H54 (cell line): ENCODE measurements at regions not wholly inside any gene's neighbourhood (a gene's known extent, or its start where the extent isn't known, plus 50 kb on each side); places are given as distances from the start of the nearest gene placed in this dataset.

Experiments used
- DNase-seq: peaks from one replicate; pipeline ENCODE4 v3.0.0; 2011; ENCODE audit warnings: low spot score, mixed read lengths; ENCODE audit not compliant: insufficient read length
- FAIRE-seq: peaks from 3 replicates; lab custom pipeline; 2011; peaks lifted over from hg19 to GRCh38; lab: Jason Lieb, UNC
- POLR2A ChIP-seq: IDR thresholded peaks from 2 replicates; pipeline ENCODE4 v1.6.1; 2011; ENCODE audit warnings: low read depth, mild to moderate bottlenecking, low read length

DNA sequence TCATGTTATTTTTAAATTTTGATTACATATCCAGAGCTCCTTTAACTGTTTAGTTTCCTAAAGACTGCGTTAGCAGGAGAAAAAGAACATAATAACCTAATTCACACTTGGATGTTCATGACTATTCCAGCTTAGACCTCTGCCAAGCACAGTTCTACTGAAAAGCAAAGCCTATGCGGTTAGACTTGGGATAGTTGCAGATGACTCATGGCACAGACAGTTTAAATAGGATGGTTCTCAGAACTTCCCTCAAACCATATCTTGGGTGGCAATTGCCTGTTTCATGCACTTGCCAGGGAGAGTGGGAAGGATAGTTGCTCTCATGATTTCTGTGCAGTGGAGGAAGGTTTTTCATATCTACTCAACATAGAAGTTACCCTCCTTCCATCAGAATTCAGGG is 149.7 kb upstream of the KLHL29 start:
- DNase-seq (peak; percentile 27), FAIRE-seq (no peak)
- TF ChIP-seq POLR2A = no peak

DNA sequence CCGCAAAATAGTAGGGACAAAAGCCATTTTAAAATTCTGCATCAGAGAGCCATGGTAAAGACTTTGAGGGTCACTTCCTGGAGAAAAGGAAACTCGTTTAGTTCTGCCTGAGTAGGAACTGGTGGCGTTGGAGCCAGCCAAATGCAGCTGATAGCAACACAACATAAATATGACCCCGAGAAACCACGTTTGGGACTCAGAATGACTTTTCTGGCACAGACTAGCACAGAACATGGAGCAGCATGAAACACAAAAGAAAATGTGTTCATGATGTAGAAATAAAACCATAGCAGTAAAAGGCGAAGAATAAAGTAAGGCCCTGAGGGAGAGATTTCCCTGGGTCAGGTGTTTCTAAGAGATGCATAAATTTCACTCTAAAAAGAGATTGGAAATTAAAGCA is 149.2 kb upstream of the KLHL29 start:
- no peak for TF ChIP-seq POLR2A
- no peak for DNase-seq
- no peak for FAIRE-seq

- FAIRE-seq = no peak
- TF ChIP-seq POLR2A = no peak
Measured at GRCh38 chr2:23237147-23237546, 147.8 kb upstream of the KLHL29 start.

DNA sequence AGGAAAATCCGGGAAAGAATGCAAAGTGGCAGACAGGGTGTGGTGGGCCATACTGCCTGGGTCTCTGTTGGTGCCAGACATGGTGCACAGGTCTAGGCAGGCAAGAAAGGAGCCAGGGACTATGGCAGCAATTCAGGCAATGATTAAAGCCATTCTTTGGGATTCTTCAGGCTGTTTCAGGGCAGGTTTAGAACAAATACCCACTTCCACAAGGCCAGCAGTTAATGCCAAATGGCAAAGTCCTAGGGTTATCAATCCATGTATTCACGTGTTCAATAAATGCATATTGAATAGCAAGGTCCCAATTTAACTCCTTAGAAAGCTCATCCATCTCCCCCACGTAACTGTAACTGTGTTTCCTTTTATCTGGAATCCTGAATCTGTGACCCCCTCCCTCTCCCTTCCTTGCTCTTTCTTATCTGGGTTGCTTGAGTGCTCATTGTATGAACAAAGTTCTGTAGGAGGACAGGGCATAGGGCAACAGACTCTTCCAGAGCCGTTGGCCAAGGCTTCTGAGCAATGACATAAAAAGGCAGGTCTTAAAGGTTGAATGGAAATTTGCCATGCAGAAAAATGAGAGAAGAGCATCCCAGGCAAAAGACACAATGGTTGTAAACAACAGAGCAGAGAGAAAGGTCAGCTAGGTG is 146.8 kb upstream of the KLHL29 start:
- TF ChIP-seq POLR2A = no peak
- DNase-seq (no peak), FAIRE-seq (no peak)

More at GRCh38 chr2:23237147-23237546, 147.8 kb upstream of the KLHL29 start:
- no peak for DNase-seq

- DNase-seq = no peak
- no peak for TF ChIP-seq POLR2A
- no peak for FAIRE-seq
Measured at GRCh38 chr2:23239374-23239773, 145.6 kb upstream of the KLHL29 start.

DNA sequence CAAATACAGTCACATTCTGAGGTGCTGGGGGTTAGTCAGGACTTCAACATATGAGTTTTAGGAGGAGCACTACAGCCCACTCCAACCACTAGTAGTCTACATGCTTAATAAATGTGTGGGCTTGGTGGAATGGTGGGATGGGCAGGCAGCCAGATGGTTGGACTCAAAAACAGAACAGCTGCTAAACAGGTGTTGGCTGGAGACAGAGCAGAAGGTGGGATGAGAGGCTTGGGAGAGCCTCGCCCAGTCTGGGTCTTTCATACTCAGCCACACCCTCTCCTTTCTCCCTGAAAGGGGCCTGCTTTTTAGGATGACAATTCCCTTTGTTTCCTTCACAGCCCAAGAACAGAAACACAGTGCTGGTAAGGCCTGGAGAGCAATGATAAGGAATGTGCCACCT is 143.9 kb upstream of the KLHL29 start:
- TF ChIP-seq POLR2A = no peak
- DNase-seq = no peak
- no peak for FAIRE-seq

- FAIRE-seq (no peak), DNase-seq (peak; percentile 17)
- no peak for TF ChIP-seq POLR2A
Measured at GRCh38 chr2:23241611-23242245, 143.3 kb upstream of the KLHL29 start.

DNA sequence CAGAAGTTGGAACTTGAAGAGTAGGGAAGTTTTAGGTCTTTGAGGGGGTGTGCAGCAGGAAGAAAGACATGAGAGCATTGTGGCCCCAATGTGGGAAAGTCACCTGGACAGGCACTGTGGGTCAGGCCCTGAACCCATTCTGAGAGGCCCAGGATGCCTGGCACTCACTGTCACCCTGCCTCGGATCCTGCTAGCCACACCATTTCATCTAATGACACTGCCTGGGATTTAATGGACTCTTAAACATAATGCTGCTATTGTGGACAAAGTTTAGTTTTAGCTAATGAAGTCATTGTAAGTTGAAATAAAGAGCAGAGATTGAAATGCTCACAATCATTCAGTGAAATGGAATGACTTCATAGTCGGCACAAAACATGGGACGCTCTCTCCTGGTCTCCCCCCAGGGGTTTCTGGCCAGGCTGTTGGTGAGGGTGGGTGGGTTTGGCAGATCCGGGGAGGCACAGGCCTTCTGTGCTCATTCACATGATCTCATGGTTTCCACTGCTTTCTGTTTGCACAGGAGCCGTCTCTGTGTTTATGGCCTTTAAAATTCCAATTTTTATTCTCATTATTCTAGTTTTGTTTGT is 141.8 kb upstream of the KLHL29 start:
- no peak for TF ChIP-seq POLR2A
- FAIRE-seq = no peak
- DNase-seq = no peak

DNA sequence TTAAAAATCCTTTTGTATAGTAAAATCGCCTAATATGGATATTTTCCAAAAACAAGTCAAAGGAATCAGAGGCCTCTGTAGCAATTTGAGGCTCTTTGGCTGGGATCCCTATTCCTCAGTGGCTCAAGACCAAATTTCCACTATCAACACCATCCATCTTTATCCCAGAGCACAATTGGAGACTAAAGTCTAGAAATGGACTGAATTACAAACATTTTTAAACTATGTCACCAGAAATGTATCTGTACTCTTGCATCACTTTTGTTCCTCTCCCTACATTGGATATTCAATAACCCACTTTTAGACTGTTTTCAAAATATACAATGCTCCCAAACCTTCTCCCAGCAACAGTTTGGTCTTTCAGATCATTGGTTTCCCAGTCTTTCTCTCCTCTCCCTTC is 140.4 kb upstream of the KLHL29 start:
- no peak for TF ChIP-seq POLR2A
- FAIRE-seq (no peak), DNase-seq (no peak)

DNA sequence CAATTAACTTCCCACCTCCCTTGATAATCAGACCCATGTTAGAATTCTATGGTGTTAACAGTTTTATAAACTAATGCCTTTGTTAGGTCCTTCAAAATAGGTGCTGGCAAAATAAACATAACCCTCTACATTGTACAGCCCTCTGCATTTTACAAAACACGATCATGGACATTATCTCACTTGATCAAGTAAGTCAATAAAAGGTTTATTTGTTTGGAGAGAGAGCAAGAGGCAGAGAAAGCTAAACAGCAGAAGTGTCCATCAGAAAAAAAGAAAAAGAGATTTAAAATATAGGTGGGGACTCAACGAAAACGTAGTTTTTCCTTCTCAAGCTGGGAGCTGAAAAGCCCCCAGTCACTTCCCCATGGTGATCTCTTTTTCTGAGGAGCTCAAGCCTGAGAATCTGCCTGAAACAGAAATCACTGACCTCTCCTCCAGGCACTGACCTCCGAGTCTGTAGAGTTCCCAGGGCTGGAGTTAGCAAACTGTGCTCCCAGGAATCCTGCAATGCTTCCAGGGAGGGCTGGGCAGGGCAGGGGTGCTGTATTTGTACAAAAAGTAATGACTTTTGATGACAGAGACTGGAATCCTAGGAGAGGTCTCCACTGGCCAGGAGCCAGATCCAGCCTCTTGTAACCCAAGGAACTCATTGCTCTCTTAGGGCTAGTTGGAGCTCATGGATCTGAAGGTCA is 137.8 kb upstream of the KLHL29 start:
- DNase-seq (no peak), FAIRE-seq (no peak)
- TF ChIP-seq POLR2A = no peak

GRCh38 chr2:23248667-23249066 is 136.3 kb upstream of the KLHL29 start:
- no peak for TF ChIP-seq POLR2A
- no peak for FAIRE-seq
- DNase-seq = no peak

GRCh38 chr2:23249348-23249747 is 135.6 kb upstream of the KLHL29 start:
- DNase-seq (no peak), FAIRE-seq (no peak)
- TF ChIP-seq POLR2A = no peak

DNA sequence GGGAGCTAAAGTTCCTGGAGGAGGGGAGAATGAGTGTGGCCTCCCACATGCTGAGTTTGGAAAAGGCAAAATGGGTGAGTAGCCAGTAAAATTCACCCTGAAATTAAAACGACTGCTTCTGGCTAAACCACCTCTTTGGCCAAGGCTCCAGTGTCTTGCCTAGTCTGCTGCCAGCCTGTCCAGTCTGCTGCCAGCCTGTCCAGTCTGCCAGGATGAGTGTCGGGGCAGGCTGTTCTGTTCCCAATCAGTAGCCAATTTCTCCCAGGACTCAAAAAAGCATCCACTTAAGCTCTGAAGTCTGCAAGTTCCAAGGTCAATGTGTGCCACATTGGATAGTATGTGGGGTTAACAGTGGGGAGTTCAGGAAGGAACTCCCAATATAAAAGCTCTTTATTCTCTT is 134.6 kb upstream of the KLHL29 start:
- DNase-seq = no peak
- TF ChIP-seq POLR2A = no peak
- FAIRE-seq = no peak

- FAIRE-seq (no peak), DNase-seq (no peak)
- TF ChIP-seq POLR2A = no peak
Measured at GRCh38 chr2:23256643-23257042, 128.3 kb upstream of the KLHL29 start.
